GM21447 (cell line): ENCODE measurements at regions not wholly inside any gene's neighbourhood (a gene's known extent, or its start where the extent isn't known, plus 50 kb on each side); places are given as distances from the start of the nearest gene placed in this dataset.

Experiments
- ATAC-seq: cut with Tn5 transposase; IDR thresholded peaks from one replicate; pipeline ENCODE4 v1.9.1; 2021; ENCODE audit not compliant: unreplicated experiment

DNA sequence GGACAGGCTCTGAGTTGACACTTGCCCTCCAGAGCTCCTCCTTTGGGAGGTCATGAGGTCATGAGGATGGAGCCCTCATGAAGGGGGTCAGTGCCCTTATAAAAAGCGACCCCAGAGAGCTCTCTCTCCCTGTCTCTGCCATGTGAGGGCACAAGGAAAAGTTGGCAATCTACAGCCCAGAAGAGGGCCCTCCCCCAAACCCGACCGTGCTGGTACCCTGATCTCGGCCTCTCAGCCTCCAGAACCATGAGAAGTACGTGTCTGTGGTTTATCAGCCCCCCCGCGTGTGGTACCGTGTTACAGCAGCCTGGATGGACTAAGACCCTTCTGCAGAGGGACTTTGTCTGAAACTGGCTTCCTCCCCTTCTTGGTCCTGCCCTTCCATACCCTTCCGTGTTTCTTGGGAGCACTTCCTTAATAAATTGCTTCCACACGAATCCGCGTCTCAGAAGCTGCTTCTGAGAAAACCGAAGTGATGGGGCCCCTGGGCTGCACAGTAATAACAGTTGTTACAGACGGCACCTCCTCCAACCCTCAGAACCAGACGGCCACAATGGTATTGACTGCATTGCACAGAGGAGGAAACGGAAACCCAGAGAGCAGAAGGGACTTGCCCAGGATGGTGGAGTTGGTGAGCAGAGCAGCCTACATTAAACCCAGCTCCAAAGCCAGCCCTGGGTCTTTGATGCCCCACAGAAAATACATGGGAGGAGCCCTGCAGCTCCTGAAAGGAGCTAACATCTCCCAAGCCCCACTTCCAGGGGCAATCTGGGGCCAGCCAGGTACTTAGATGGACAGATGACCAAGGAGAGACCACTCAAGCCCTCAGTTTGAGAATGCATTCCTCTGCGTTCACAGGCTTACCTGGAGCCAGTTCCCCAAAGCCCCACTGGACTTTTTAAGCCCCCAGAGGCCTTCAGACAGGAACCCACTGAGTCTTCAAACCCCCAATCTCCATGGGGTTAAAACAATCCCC, 242.7 kb downstream of the BCOR start:
- peak; percentile 76 for ATAC-seq

DNA sequence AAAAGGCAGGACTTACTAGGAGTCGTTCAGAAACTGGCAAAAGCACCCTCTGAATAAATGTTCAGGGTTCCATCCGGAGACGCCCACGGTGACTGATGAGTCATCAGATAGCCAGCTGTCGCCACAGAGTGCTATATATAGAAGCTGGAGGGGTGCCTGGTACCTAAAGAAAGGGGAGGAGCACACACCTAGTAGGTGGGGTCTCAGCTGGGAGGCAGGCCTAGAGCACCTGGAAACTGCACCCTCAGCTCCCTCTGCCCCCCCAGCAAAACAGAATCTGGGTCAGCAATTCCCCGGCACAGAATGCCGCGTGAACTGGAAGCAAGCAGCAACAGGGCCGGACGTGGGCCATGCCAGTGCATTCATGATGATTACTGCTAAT, 242.0 kb downstream of the BCOR start:
- ATAC-seq = peak; percentile 52

DNA sequence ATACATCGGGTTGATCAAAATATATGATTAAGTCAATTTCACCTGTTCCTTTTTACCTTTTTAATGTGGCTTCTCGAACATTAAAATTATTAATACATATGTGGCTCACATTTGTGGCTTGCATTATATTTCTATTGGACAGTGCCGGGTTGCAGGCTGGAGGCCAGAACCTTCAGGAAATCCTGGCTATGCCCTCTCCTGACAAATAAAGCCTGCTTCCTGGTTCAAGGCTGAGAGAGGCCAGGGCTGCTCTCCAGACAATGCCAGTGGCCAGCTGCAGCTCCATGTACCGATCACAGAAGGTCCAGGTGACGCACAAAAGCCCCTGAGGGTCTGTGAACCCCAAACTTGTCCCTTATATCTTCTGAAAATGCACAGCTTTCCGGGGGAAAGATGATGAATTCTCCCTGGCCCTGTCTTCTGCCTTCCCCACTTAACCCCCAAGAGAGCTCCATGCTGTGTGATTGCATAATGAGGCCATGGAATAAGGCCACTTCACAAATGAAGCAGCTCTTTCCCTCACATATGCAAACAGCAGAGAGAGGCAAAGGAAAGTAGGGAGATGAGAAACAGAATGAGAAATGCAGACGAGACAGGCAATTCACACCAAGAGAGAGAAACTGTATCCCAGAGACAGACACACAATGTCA, 241.2 kb downstream of the BCOR start:
- ATAC-seq = no peak

DNA sequence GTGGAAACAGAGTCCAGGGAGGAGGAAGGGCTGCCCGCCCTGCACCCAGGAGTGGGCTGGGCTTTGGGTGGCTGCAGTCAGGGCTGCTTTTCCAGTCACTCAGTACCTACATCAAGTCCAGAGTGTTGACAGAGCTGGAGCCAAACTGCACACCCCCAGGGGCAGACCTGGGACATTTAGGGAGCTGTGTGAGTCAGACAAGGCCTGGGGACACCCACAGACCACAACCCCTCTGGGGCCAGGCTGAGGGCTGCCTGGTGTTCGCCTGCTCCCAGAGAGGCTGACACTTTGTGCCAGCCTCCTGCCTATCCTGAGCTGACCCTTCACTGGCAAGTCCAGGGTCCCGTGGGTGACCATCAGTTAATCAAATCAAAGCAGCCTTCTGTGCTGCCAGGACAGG, 240.0 kb downstream of the BCOR start:
- no peak for ATAC-seq

DNA sequence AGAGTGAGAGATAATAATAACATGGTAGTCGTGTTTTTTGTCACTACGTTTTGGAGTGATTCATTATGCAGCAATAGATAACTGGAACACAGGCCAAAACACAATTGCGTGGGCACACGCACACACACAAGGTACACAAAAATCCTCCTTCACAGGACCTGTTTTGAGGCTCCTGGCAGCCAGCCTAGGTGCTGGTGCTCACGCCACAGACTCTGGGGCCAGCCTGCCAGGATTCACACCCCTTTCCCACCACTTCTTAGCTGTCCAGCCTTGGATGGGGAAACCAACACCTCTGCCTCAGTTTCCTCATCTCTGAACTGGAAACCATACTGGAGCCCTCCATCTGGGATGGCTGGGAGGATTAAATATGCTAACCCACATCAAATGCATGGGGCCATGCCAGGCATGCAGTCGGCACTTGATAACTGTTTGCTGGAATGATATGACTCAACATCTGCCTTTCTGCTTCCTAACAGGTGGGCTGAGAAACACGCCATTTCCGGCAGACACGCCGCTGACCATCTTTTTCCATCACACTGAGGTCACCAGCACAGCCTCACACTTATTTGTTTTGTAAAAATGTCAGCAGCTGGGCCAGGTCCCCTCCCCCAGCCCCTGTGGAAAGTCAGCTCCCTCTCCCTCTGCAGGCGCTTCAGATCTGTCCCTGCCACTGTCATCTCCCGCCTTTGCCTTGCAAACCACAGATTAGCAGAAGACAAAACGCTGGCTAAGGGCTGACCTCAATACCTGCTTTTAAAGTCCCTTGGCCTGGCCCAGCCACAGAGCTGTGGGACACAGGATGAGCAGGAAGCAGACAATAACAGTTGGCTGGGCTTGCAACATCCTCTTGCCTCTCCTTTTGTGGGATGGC, 237.5 kb downstream of the BCOR start:
- ATAC-seq = peak; percentile 71

DNA sequence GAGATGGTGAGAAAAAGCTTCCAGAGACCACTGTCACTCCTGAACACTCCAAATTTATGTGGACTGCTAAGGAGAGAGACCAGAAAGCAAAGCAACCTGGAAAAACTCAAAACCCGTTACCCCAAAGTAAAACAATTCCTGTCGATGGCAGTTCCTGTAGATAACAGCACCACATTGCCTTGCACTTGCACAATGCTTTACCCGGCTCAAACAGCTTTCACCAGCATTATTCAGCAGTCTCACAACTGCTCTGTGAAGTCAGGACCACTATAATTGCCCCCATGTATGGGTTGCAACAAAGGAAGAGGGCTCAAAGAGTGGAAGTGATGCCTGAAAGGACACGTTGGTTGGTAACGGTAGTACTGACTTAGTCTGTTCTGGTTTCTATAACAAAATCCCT, 234.8 kb downstream of the BCOR start:
- ATAC-seq = no peak

DNA sequence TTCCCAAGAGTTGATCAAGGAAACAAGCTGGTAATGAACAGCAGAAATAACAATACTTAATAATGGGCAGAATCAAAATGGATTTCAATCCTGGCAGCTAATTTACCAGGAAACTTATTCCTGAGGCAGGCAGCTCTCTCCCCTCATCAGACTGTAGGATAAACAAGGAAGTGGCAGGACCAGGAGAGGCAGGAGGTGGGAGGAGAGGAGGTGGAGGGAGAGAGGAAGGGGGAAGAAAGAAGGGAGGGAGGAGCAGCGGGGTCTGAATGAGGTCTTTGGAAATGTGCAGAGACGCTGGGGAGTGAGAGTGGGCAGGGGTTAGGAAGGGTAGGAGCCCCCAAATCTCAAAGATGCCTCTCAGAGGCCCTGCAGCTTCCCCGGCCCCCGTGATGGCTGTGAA, 231.5 kb downstream of the BCOR start:
- ATAC-seq = no peak

DNA sequence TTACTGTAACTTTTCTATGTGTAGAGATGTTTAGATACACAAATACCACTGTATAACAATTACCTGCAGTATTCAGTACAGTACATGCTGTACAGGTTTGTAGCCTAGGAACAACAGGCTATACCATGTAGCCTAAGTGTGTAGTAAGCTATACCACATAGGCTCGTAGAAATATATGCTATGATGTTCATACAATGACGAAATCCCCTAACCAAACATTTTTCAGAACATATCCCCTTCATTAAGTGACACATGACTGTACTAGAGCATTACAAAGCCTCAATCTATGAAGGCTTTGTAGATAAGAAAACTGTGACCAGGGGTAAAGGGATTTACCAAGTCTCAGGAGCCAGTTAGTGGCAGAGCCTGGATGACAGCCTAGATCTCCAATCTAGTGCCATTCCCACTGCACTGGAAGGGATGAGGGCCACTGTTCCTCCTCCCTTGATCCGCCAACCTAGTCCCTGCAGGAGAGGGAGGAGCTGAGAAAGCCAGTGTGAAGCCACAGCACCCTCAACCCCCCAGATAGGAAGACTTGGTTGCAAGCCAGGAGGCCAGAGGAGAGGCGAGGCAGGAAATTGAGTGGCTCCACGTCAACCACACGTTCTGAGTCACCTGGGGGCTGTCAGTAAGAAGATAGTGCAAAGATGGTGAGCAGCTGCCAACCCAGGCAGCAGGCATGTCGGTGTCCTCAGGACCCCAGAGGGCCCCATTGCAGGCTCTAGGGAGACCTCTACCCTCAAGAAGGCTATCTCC, 227.7 kb downstream of the BCOR start:
- no peak for ATAC-seq

DNA sequence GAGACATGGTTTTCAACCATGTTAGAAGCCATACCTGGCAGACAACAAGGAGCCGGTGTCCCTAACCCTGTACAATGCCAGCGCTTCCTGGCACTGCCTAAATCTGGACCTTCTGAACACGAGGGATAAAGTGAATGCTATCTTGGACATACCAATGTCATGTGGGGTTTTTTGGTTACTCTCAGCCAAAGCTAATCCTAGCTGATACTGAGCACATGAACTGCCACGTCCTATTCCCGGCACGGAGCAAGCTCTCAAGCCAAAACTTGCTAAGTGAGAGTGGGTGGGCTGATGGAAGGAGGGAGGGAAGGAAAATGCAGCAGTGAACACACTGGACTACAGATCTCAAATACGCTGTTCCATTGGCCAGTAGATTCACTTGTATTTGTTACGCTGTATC, 226.1 kb downstream of the BCOR start:
- ATAC-seq = no peak

DNA sequence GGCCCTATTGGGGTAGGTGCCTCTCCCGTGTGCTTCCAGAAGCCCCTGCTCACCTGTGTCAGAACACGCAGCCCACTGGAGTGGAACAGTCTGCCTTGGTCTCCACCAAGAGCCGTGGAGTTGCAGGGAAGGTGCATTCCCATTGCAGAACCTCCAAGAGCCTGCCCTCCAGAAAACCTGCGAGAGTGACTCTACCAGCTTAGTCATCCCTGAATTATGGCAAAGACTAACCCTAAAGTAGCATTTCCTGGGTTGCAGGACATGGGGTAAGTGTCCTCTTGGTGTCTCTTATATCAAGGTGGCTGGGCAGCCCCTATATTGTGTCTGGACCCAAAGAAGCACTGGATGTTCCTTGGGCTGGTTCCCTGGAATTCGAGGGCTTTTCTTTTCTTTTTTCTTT, 224.6 kb downstream of the BCOR start:
- ATAC-seq = no peak

DNA sequence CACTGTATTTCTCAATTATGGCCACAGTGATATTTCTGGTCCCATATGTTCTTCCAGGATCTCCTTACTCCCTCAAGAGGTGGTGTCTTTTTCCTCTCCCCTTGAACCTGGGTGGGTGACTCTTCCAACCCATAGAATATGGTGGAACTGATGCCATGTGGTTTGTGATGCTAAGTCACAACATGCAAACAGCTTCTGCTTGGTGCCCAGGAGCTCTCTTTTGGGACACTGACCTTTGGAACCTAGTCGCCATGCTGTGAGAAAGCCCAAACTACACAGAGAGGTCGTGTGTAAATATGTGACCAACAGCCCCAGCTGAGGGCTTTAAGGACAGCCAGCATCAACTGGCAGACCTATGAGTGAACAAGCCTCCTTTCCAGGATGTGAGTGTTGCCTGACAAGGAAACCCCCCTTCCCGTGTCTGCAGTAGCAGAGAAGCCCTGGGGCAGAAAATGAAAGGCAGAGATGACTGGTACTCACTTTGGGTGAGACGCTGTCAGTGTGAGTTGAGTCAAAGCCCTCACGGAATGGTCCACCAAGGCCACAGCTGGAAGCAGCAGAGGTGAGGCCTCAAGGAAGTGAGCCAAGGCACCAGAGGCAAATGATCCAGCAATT, 223.4 kb downstream of the BCOR start:
- ATAC-seq = peak; percentile 95

DNA sequence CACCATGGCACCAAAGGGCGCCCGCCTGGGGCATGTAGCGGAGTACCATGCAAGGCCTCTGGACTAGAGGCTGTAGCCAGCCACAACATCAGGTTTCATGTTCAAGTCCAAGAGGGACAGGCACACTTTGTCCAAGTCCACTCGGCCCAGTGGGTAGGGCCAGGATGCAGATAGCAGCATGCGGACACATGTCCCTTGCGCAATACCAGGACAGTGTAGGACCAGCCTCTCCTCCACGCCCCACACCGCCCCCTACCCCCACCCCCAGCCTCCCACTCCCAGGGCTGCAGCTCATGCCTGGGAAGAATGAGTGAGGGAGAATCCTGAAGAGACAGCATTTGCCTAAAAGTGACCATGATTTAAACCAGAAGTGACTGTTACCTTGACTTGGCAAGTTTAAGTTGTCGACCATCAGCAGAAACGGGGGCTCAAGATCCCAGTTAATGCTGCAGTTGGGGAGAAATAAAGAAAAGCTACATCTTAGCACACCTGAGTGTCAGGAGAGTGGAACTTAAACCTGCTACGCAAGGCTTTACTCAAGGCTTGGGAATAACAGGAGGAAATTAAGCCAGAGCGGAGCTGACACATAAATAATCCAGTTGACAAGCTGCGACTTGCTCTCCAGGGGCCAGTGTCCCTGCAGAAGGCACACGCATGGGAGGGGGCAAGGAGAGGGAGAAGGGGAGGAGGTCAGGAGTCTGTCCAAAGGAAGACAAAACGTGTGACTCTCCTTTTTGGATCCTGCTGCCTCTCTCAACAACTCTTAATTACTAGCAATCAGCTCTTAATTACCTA, 221.7 kb downstream of the BCOR start:
- no peak for ATAC-seq

DNA sequence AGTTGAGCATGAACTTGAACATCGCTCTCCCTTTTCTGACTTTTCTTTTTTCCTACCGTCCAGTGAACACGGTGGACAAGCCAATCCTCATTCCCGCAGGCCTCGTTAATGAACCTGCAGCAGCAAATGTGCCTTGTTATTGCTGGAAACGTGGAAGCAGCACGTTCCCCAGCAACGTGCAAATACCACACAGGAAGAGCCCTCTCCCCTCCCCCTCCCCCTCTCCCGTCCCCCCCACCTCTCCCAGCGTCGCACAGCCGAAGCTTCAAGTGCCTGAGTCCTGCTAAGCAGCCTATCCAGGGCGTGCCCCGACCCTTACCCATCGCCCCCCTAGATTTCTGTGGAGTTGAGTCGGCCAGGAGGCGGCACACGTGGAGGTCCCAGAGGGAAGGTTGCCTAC, 219.9 kb downstream of the BCOR start:
- ATAC-seq = no peak

DNA sequence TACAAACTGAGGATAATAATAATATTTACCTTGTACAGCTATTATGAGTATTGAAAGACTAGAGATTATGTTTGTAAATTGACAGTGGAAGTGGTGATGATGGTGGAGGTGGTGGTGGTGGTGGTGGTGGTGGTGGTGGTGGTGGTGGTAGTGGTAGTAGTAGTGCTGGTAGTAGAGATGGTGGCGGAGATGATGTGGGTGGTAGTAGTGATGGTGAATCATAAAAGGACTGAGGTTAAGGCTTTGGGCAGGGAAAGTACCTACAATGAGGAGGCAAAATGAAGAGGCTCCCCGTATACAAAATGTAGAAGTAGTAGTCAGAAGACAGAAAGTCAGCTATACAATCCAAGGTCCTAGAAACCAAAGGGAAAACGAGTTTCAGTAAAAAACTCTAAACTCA, 214.1 kb downstream of the BCOR start:
- ATAC-seq = no peak

DNA sequence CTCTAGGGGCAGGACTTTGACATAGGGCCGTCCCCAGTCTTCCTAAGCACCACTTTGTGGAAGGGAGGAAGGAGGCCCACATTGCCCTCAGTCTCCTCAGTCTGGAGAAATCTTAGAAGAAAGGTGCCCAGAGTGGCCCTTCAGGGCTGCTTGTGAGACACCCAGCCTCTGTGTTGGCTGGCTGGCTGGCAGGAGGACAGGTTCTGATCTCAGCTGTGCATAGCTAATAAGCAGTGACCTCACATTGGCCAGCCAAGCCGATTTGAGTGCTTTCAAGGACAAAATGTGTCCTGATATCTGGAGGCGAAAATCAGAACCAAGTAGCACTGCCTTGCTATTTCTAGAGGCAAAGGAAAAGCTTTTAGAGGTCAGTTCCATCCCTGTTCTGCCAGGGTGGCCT, 211.5 kb downstream of the BCOR start:
- ATAC-seq = no peak

DNA sequence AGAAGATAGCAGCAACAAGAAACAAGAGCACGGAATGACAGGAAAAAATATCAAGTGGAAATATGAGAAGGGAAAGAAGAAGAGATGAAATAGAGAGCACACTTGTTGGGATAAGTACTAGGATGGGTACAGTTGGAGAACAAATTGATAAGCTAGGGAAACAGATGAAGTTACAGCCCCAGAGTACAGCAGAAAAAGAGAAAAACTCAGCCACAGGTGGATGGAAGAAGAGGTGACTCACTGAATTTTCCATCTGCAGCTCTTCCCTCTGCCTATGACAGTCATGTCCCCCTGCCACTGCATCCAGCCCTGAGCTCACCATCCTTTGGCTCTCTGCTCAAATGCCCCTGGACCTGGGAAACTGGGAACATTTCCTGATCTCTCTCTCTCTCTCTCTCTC, 209.0 kb downstream of the BCOR start:
- no peak for ATAC-seq

DNA sequence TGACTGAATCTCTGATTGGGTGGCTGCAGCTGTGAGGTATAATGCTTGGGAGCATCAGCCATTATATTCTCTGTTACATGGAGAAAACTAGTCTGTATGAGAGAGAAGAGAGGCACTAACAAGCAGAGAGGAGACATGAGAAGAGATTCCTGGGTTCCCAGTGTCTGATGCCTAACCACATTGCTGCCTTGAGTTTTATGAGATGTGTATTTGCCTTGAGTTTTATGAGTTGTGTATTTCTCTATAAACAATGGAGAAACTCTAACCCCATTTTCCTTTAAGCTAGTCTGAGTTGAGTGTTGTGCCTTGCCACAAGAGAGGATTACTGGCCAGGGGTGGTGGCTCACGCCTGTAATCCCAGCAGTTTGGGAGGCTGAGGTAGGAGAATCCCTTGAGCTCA, 208.1 kb downstream of the BCOR start:
- no peak for ATAC-seq

DNA sequence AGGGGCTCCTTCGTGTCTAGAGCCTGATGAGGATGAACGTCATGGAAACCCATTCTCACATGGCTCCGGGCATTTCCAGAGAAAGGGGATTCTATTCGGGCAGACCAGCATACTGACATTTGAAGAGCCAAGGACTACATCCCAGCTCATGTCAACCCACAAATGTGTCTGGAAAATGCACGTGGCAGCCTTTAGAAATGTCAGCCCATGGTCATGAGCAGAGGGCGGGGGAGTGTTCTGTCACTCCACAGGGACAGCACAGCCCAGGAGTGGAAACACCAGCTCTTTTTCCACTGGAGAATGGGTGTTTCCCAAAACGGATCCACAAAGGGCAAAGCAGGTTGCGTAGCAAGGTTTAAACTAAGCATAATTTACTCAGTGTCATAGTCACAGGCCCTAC, 207.0 kb downstream of the BCOR start:
- ATAC-seq = no peak

DNA sequence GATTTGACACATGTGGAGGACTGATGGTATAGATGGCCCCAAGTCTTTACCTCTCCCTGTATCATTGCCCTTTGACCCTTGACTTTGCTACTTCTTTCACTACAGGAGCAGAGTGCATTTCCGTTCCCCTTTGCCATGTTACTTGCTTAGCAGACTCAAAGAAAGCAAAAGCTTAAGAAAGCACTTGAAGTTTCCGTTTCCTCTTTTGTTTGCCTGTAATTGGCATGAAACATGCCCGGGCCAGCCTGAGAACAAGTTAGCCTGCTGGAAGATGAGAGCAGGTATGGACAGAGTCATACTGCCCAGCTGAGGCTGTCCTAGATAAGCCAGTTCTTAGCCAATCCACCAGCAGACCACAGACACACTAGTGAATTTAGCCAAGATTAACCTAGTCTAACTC, 206.0 kb downstream of the BCOR start:
- ATAC-seq = peak; percentile 65
